A673 (cell line): ENCODE measurements at regions not wholly inside any gene's neighbourhood (a gene's known extent, or its start where the extent isn't known, plus 50 kb on each side); places are given as distances from the start of the nearest gene placed in this dataset.
A peak's percentile ranks its signal among the peaks of the same experiment; 100 is the strongest.

Experiments
- BruUV-seq: library from RNA; stranded (reverse); fragments of 400-500 nt; replicated peaks from 2 replicates; lab custom pipeline; 2021; lab: Mats Ljungman, UMichigan
- CTCF ChIA-PET: fragments of 300-600 bp; sonication (Branson Sonifier 250); formaldehyde crosslinking; loops from one replicate; lab custom pipeline; 2022; ENCODE audit warnings: antibody characterized with exemption; lab: Charles Lee
- POLR2A ChIA-PET: fragments of 300-600 bp; sonication (Branson Sonifier 250); formaldehyde crosslinking; loops from one replicate; lab custom pipeline; 2022; ENCODE audit warnings: antibody characterized with exemption; ENCODE audit not compliant: low non-redundant PET; lab: Charles Lee
- DNase-seq: peaks from one replicate; pipeline ENCODE4 v3.0.0-alpha.2; 2015; ENCODE audit warnings: low spot score
- H3K27ac ChIP-seq: fragments of 200-600 bp; sonication (generic); 2 replicates; pipeline ENCODE4 v1.5.1; 2016; ENCODE audit warnings: mixed run types, low read depth, mild to moderate bottlenecking, mixed read lengths, antibody characterized with exemption, low read length; ENCODE audit not compliant: poor library complexity, severe bottlenecking
- H3K27me3 ChIP-seq: fragments of 200-600 bp; sonication (generic); replicated peaks from 2 replicates; pipeline ENCODE4 v1.6.1; 2017; ENCODE audit warnings: mixed run types, low read depth, mild to moderate bottlenecking, mixed read lengths, antibody characterized with exemption, low read length; ENCODE audit not compliant: insufficient read depth, poor library complexity
- H3K36me3 ChIP-seq: fragments of 200-600 bp; sonication (generic); 2 replicates; pipeline ENCODE4 v1.6.1; 2016; ENCODE audit warnings: mixed run types, mild to moderate bottlenecking, mixed read lengths, antibody characterized with exemption, low read length; ENCODE audit not compliant: insufficient read depth, poor library complexity, severe bottlenecking
- H3K4me1 ChIP-seq: fragments of 200-600 bp; sonication (generic); 2 replicates; pipeline ENCODE4 v1.6.1; 2017; ENCODE audit warnings: mixed run types, mild to moderate bottlenecking, mixed read lengths, antibody characterized with exemption, low read length; ENCODE audit not compliant: insufficient read depth, poor library complexity, severe bottlenecking
- H3K4me3 ChIP-seq: fragments of 200-600 bp; sonication (generic); 2 replicates; pipeline ENCODE4 v1.5.1; 2016; ENCODE audit warnings: low read depth, mixed run types, mild to moderate bottlenecking, mixed read lengths, low read length; ENCODE audit not compliant: poor library complexity, severe bottlenecking
- H3K9me3 ChIP-seq: fragments of 200-600 bp; sonication (generic); 2 replicates; pipeline ENCODE4 v1.6.1; 2016; ENCODE audit warnings: mixed run types, low read depth, mild to moderate bottlenecking, mixed read lengths, antibody characterized with exemption, low read length; ENCODE audit not compliant: poor library complexity, severe bottlenecking
- EZH2 ChIP-seq: fragments of 200-600 bp; sonication (generic); IDR thresholded peaks from 2 replicates; pipeline ENCODE4 v1.6.1; 2017; ENCODE audit warnings: borderline replicate concordance, low read depth, mild to moderate bottlenecking, mixed read lengths, antibody characterized with exemption, low read length; ENCODE audit not compliant: poor library complexity, severe bottlenecking
- intact Hi-C: fragments of 100-400 bp; cut with micrococcal nuclease; formaldehyde crosslinking; loops from one replicate; pipeline ENCODE4 v1.10.0; 2022; ENCODE audit not compliant: unreplicated experiment
- TF ChIP-seq, protein P1 (sequence below): fragments of 300-800, 200-600 bp; sonication (generic); conservative IDR thresholded peaks from 2 replicates; pipeline ENCODE4 v1.5.1; 2017; ENCODE audit warnings: low read depth, mild to moderate bottlenecking, antibody characterized with exemption, low read length, moderate library complexity, mixed read lengths

DNA sequence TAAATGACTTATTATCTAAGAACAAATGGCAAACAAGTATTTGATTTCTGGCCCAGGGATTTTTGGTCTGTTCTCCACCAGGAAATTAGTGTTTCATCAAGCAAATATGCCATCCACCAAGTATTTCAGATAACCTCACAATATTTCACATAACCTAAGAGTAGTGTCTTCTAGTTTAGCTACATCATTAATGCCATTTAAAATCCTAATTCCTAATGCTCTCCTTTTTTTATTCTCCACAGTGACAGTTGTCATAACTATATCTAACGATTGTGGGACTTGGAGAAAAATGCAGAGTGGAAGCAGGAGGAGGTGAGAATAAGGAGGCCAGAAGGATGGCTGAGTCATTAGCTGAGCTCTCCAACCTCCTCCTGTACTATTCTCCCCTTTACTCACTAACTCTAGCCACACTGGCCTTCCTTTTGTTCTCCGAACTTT, 58.5 kb upstream of the CTLA4 start:
- H3K27me3 ChIP-seq = no peaks in the 10 kb centered on the region
- intact Hi-C loops = no loop called here
- CTCF ChIA-PET = interaction anchor here (0.5 to 0.6 kb wide), 2 partner anchors 732 to 900 kb away, joined by 3 to 9 read pairs; no protein-coding TSS in a partner anchor
- BruUV-seq = no TSS peak
- H3K4me3 ChIP-seq = no peak overlapping the region
- POLR2A ChIA-PET = no interaction called here
- H3K4me1 ChIP-seq = peaks cover 7% of the 10 kb centered on the region
- no peaks in the 10 kb centered on the region for H3K36me3 ChIP-seq
- no peak for DNase-seq
- no peaks in the 10 kb centered on the region for H3K9me3 ChIP-seq
- no peak overlapping the region for H3K27ac ChIP-seq
- TF ChIP-seq EZH2 = no peak
- TF ChIP-seq, protein P1, sequence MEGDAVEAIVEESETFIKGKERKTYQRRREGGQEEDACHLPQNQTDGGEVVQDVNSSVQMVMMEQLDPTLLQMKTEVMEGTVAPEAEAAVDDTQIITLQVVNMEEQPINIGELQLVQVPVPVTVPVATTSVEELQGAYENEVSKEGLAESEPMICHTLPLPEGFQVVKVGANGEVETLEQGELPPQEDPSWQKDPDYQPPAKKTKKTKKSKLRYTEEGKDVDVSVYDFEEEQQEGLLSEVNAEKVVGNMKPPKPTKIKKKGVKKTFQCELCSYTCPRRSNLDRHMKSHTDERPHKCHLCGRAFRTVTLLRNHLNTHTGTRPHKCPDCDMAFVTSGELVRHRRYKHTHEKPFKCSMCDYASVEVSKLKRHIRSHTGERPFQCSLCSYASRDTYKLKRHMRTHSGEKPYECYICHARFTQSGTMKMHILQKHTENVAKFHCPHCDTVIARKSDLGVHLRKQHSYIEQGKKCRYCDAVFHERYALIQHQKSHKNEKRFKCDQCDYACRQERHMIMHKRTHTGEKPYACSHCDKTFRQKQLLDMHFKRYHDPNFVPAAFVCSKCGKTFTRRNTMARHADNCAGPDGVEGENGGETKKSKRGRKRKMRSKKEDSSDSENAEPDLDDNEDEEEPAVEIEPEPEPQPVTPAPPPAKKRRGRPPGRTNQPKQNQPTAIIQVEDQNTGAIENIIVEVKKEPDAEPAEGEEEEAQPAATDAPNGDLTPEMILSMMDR = no peak

DNA sequence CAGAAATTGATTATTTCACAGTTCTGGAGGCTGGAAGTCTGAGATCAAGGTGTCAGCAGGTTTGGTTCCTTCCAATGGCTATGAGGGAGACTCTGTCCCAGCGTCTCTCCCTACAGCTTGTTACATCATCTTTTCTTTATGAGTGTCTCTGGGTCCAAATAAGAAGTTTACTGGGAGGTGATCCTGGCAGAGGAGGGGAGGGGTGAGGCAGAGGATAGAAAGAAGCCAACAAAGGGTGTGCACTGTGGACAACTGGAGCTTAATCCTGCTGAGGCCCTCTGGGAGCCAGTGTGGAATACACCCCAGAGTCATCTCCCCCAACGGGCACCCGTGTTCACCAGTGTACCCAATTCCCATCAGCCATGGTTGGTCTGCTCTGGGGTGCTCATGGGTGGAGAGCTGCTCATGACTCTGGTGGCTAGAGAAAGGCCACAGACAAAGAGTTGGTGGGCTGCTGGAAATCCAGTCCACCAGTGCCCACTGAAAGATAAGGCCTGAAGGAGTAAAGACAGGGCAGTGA, 57.5 kb upstream of the CTLA4 start:
- intact Hi-C loops = loop anchor here (10.0 kb wide), 1 partner anchor 585 kb away; no protein-coding TSS in a partner anchor
- no peak for DNase-seq
- ChIA-PET CTCF (no interaction called here), POLR2A (no interaction called here)
- no peaks in the 10 kb centered on the region for H3K27me3 ChIP-seq
- TF ChIP-seq EZH2 = no peak
- TF ChIP-seq, protein P1 = no peak
- no peak overlapping the region for H3K27ac ChIP-seq
- BruUV-seq = no TSS peak
- H3K4me3 ChIP-seq = no peak overlapping the region
- peaks cover 7% of the 10 kb centered on the region for H3K4me1 ChIP-seq
- no peaks in the 10 kb centered on the region for H3K36me3 ChIP-seq
- H3K9me3 ChIP-seq = no peaks in the 10 kb centered on the region

DNA sequence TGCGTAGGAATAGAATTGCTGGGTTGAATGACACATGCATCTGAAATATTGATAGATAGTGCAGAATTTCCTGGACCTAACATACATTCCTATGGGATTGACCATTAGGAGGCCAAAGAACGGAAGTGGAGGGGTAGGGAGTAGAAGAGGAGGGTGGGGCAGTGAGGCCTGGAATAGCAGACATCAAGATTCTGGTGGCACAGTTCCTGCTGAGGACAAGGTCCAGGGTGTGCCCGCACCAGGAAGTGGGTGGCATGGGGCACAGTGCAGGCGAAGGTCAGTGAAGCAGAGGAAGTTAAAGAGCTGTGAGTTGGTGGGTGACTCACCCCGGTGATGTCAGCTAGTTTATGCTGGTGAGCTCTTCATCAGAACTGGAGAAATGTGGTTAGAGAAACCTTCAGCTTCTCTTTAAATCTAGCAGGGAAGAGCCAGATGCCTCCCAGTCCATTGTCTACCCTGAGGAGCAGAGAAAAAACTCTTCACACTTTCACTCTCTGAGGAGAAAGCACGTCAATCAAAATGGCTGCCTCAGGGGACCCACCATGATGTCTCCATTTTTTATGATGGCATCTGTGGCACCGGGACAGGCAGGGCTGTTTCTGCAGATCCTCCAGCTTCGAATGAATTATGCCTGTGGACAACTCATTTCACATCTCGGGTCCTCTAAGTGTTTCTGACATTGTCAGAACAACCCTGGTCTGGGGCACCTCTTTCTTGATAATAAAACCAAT, 55.9 kb upstream of the CTLA4 start:
- no peak for TF ChIP-seq EZH2
- TF ChIP-seq, protein P1 = no peak
- no peaks in the 10 kb centered on the region for H3K27me3 ChIP-seq
- H3K9me3 ChIP-seq = no peaks in the 10 kb centered on the region
- H3K36me3 ChIP-seq = no peaks in the 10 kb centered on the region
- POLR2A ChIA-PET = no interaction called here
- CTCF ChIA-PET = no interaction called here
- H3K4me1 ChIP-seq = peaks cover 7% of the 10 kb centered on the region
- no TSS peak for BruUV-seq
- peak; percentile 29 for DNase-seq
- no peak overlapping the region for H3K4me3 ChIP-seq
- intact Hi-C loops = loop anchor here (10.0 kb wide), 1 partner anchor 587 kb away; no protein-coding TSS in a partner anchor
- H3K27ac ChIP-seq = no peak overlapping the region
